Activated T-helper 1 cell treated with anti-CD3 and anti-CD28 coated beads, Interleukin-12 subunit alpha, Interleukin-12 subunit beta, Interleukin-2, Interleukin-4 antibody, amounts not matched to agents 30 ng/mL and 10 ng/mL and 1 ng/mL, durations not matched to agents 14 hours and 24 hours and 36 hours (primary cell): ENCODE measurements at regions not wholly inside any gene's neighbourhood (a gene's known extent, or its start where the extent isn't known, plus 50 kb on each side); places are given as distances from the start of the nearest gene placed in this dataset.

Source experiments
- DNase-seq: peaks from one replicate; pipeline ENCODE4 v3.0.0; 2021; ENCODE audit warnings: low spot score
- H3K27ac Mint-ChIP-seq: one replicate; pipeline ENCODE4 v1.8.0; 2021; ENCODE audit warnings: mild to moderate bottlenecking, mixed read lengths
- H3K27me3 Mint-ChIP-seq: one replicate; pipeline ENCODE4 v1.8.0; 2022; ENCODE audit warnings: mild to moderate bottlenecking, moderate library complexity, mixed read lengths; ENCODE audit not compliant: insufficient read depth
- H3K36me3 Mint-ChIP-seq: one replicate; pipeline ENCODE4 v1.8.0; 2021; ENCODE audit warnings: low read depth, mixed read lengths
- H3K4me1 Mint-ChIP-seq: one replicate; pipeline ENCODE4 v1.8.0; 2021; ENCODE audit warnings: low read depth, mixed read lengths
- H3K4me3 Mint-ChIP-seq: one replicate; pipeline ENCODE4 v1.8.0; 2021; ENCODE audit warnings: mild to moderate bottlenecking, moderate library complexity, mixed read lengths
- H3K9me3 Mint-ChIP-seq: one replicate; pipeline ENCODE4 v1.8.0; 2021; ENCODE audit warnings: mixed read lengths
- intact Hi-C: fragments of 100-400 bp; cut with micrococcal nuclease; formaldehyde crosslinking; loops from one replicate; pipeline ENCODE4 v1.15.1; 2024

DNA sequence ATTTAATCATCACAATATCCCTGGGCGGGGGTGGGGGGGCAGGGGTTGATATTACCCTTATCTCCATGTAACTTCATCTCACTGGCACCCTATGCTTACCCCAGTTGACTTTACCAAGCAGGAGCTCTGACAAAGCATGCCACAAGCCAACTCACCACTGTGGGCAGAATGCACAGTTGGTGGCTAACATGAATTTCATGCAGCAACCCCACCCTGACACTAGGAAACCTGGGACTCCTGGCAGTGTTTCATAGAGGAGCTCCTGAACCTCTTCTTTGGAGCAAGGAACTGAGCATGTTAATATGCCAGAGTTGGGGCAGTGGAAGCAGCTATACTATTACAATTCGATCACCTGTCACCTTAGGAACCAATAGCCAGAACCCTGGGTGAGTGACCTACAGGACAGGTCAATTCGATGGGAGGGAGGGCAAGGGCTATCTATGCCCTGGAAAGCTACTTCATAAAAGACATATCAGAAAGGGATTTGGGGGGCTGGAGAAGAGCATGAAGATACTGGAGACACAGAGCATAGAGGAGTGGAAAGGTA lies 97.2 kb upstream of the ACSL4 start:
- intact Hi-C loops, result no loop called here
- Mint-ChIP-seq H3K9me3 (no peaks in the 10 kb centered on the region), H3K27ac (peak overlapping the region; percentile 34), H3K27me3 (peaks cover 3% of the 10 kb centered on the region), H3K4me1 (peaks cover 6% of the 10 kb centered on the region), H3K36me3 (no peaks in the 10 kb centered on the region), H3K4me3 (no peak overlapping the region)
- no peak for DNase-seq

DNA sequence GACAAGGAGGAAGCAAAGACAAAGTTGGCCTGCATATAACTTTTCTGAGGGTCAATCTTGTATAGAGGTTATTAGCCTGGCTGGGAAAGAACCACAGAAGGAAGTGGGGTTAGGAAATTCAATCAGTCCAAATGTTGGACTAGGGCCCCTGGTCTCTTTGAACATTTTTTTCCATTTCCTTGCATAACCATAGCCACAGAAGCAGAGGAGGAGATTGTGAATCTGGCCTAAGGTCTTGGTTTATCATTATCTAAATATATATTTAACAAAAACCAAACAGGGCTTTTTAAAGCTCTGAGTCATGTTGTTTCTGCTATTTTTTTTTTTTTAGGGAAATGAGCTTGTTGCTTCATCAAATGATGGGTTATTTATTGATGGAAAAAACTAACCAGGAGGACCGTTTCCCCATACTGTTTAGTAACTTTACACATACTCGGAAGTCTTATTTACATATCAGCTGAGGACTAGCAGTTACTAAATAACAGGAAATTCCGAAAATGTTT lies 97.7 kb upstream of the ACSL4 start:
- Mint-ChIP-seq H3K9me3 (no peaks in the 10 kb centered on the region), H3K27ac (peak overlapping the region; percentile 34), H3K4me1 (peaks cover 6% of the 10 kb centered on the region), H3K4me3 (no peak overlapping the region), H3K36me3 (no peaks in the 10 kb centered on the region), H3K27me3 (peaks cover 3% of the 10 kb centered on the region)
- intact Hi-C loops, result no loop called here
- DNase-seq, result no peak

DNA sequence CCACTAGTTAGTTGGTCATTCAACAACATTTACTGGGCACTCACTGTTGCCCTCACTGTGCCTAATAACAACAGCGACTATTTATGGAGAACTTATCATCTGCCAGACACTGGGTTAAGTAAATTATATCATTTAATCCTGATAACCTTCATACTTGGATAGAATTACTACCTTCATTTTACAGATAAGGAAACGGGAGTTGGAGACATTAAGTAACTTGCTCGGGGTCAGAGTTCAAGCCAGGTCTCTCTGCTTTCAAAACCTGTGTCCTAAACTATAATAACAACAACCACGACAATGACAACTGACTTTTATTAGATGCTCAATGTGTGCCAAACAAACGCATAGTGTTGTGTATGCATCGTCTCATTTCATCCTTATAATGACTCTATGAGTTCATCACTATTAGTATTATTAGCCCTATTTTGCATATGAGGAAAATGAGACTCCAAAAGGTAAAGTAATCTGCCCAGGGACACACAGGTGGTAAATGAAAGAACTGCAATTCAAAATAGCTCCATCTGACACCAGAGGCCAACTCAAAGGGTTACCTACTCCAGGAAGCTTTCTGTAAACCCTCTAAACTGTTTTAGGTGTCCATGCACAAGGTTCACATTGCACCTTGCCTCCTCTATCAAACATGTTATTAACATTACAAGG lies 98.4 kb upstream of the ACSL4 start:
- H3K9me3 Mint-ChIP-seq, result no peaks in the 10 kb centered on the region
- no peak overlapping the region for H3K4me3 Mint-ChIP-seq
- H3K4me1 Mint-ChIP-seq, result peaks cover 6% of the 10 kb centered on the region
- H3K27ac Mint-ChIP-seq, result no peak overlapping the region
- no peak for DNase-seq
- intact Hi-C loops, result no loop called here
- no peaks in the 10 kb centered on the region for H3K36me3 Mint-ChIP-seq
- H3K27me3 Mint-ChIP-seq, result peaks cover 3% of the 10 kb centered on the region

DNA sequence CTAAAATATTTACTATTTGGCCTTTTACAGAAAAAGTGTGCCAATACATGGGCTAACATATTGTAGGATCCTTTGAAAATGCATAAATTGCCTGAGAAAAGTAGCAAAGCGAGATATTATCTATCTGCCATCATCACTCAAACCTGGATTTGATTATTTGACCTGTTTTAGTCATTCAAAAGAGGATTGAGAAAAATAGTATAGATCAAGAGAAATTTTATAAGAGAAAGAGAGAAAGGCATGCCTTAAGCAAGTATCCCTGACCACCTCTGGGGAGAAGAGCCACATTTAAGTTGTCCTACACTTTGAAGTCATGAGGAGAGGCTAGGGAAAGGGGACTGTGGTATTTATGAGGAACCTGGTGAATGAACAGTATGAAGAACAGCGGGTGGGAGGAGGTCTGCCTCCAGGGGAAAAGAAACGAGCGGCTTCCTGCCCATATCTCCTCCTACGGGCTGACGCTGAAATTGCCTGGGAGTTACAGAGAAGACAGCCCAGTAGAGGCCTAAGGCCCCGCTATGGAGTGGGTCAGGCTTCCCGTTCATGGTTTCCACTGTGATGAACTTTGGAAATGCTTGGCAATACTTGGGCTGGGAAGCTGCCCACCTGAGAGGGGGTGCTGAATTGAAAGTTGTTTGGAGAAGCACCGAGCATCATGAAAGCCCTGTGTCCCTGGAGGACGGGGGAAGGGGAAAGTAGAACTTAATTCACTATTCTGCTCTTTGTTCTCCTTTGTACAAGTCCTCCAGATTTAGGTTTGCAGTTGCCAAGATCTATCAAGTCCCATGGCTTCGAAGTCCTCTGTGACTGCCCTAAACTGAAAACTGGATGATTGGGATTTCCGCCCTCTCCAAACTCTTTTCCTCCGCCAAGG lies 106.9 kb upstream of the ACSL4 start:
- H3K27me3 Mint-ChIP-seq, result no peaks in the 10 kb centered on the region
- H3K9me3 Mint-ChIP-seq, result peaks cover 4% of the 10 kb centered on the region
- no peak overlapping the region for H3K27ac Mint-ChIP-seq
- intact Hi-C loops, result loop anchor here (1.0 to 5.0 kb wide), 3 partner anchors 57 to 303 kb away; partner anchors contain the start of gene NXT2
- DNase-seq, result no peak
- H3K4me1 Mint-ChIP-seq, result peaks cover 5% of the 10 kb centered on the region
- H3K4me3 Mint-ChIP-seq, result no peak overlapping the region
- no peaks in the 10 kb centered on the region for H3K36me3 Mint-ChIP-seq

DNA sequence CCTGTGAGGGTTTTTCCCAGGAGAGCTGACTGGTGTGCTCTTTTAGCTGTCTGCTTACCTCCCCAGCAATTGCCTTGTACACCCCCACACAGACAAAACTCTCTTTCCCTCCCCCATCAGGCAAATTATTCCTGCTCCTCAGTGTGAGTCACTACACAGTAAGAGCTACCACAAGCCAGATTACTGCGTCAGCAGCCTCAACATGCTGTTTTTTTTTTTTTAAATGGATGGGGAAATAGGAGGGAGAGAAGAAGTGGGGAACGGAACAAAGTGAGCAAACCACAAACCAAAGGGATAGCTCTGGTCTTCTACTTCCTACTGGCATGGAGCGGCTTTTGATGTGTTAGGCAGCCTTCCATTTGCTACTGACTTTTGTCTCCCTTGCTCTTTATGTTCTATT lies 107.5 kb upstream of the ACSL4 start:
- no peaks in the 10 kb centered on the region for H3K36me3 Mint-ChIP-seq
- intact Hi-C loops, result loop anchor here (1.0 to 5.0 kb wide), 3 partner anchors 57 to 303 kb away; partner anchors contain the start of gene NXT2
- H3K27ac Mint-ChIP-seq, result no peak overlapping the region
- peaks cover 4% of the 10 kb centered on the region for H3K9me3 Mint-ChIP-seq
- DNase-seq, result no peak
- no peaks in the 10 kb centered on the region for H3K27me3 Mint-ChIP-seq
- H3K4me3 Mint-ChIP-seq, result no peak overlapping the region
- H3K4me1 Mint-ChIP-seq, result peaks cover 5% of the 10 kb centered on the region

DNA sequence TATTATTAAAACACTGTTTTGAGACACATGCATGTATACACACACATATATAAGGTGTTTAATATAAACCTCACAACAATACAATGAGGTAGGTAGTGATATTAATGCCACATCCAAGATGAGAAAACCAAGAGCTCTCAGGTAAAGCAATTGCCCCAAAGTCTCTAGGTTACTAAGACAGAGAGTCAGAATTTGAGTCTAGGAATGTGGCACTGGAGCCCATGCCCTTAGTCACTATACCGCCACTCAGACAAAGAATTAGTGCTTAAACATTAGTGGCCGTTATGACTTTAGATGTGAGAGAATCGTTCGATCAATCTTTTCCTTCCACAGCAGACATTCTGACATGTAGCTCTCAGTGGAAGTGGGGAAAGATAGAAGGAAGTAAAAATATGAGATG lies 108.2 kb upstream of the ACSL4 start:
- Mint-ChIP-seq H3K4me3 (no peak overlapping the region), H3K27me3 (no peaks in the 10 kb centered on the region), H3K4me1 (peaks cover 5% of the 10 kb centered on the region), H3K36me3 (no peaks in the 10 kb centered on the region), H3K9me3 (peaks cover 4% of the 10 kb centered on the region), H3K27ac (peak overlapping the region; percentile 82)
- no peak for DNase-seq
- intact Hi-C loops, result loop anchor here (1.0 to 5.0 kb wide), 3 partner anchors 109 to 304 kb away; partner anchors contain the start of gene NXT2

DNA sequence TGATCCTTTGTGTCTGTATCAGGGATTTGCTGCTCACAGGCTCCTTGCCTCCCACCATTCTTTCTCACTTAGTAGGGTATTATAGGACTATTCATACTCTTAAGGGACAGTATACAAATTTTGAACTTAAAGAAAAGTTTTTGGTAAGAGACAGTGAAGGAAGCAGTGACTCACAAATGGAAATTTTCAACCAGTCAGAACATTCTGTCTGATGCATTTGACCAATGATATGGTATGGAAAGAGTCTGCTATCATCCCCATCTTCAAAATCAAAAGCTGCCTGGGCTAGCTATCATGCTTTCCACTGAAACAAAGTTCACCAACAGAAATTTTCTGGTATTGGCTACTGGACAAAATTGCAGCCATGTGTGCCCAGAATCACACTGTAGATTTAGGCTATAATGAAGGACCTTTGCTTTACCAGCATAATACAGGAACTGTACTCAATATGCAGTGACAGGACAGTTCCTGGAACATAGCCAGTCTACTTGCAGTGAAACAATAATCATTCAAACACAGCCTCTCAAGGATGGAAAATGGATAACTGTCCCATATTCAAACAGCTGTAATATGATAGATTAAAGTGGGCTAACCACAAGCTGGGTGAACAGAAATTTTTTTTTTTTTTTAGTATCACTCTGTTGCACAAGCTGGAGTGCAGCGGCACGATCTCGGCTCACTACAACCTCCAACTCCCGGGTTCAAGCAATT lies 109.0 kb upstream of the ACSL4 start:
- H3K9me3 Mint-ChIP-seq, result no peaks in the 10 kb centered on the region
- H3K27me3 Mint-ChIP-seq, result no peaks in the 10 kb centered on the region
- no peaks in the 10 kb centered on the region for H3K36me3 Mint-ChIP-seq
- H3K4me3 Mint-ChIP-seq, result no peak overlapping the region
- intact Hi-C loops, result loop anchor here (1.0 to 5.0 kb wide), 3 partner anchors 110 to 305 kb away; partner anchors contain the start of gene NXT2
- H3K27ac Mint-ChIP-seq, result peak overlapping the region; percentile 82
- no peak for DNase-seq
- H3K4me1 Mint-ChIP-seq, result peaks cover 5% of the 10 kb centered on the region

DNA sequence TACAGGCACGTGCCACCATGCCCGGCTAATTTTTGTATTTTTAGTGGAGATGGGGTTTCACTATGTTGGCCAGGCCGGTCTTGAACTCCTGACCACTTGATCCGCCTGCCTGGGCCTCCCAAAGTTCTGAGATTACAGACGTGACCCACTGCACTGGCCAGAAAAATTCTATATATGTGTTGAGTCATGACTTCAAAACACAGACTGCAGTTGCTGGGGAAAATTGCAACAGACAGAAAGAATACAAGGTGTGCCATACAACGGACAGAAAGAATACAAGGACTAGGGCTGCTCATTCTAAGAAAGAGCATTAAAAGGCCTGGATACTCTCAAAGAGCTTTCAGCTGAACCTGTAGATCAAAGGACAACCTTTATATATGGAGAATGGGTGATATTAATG lies 109.6 kb upstream of the ACSL4 start:
- no peaks in the 10 kb centered on the region for H3K36me3 Mint-ChIP-seq
- no peak for DNase-seq
- peak overlapping the region; percentile 12 for H3K27ac Mint-ChIP-seq
- H3K4me3 Mint-ChIP-seq, result no peak overlapping the region
- intact Hi-C loops, result loop anchor here (5.0 kb wide), 2 partner anchors 135 to 305 kb away; partner anchors contain the start of gene NXT2
- H3K4me1 Mint-ChIP-seq, result peaks cover 11% of the 10 kb centered on the region
- H3K9me3 Mint-ChIP-seq, result no peaks in the 10 kb centered on the region
- no peaks in the 10 kb centered on the region for H3K27me3 Mint-ChIP-seq

DNA sequence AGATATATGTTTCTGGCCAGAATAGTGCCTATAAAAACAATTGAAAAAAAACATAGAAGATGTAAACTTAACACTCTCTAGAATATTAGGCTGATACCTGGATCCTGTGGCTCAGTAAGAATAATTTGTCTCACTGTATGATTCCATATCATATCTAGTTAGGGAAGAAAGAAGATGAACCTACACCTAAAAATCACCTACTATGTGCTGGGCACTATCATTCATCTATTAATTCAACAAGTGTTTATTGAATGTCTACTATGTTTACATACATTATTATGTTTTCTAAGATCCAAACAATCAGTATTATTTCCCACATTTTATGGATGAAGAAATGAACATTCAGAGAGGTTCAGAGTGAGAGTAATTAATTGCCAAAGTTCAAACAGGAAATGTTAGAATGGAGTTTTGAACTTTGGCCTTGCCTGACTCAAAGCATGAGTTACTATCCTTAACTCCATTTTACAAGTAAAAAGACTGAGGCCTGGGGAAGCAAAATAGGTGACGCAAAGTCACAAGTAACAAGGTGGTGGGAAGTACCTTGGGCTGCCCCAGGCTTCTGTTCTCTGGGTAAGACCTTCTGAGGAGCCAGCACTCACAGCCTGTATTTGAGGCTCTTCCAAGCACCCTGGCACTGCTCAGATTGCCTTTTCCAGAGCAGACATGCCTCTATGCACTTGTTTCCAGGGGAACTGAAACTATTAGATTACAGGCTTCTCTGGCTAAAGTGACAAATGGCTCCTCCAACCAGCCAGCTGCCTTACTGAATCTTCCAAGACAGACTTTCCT lies 111.1 kb upstream of the ACSL4 start:
- Mint-ChIP-seq H3K36me3 (no peaks in the 10 kb centered on the region), H3K4me1 (peaks cover 24% of the 10 kb centered on the region), H3K9me3 (no peaks in the 10 kb centered on the region), H3K27ac (no peak overlapping the region), H3K27me3 (no peaks in the 10 kb centered on the region), H3K4me3 (no peak overlapping the region)
- DNase-seq, result no peak
- intact Hi-C loops, result loop anchor here (5.0 kb wide), 2 partner anchors 137 to 307 kb away; partner anchors contain the start of gene NXT2

DNA sequence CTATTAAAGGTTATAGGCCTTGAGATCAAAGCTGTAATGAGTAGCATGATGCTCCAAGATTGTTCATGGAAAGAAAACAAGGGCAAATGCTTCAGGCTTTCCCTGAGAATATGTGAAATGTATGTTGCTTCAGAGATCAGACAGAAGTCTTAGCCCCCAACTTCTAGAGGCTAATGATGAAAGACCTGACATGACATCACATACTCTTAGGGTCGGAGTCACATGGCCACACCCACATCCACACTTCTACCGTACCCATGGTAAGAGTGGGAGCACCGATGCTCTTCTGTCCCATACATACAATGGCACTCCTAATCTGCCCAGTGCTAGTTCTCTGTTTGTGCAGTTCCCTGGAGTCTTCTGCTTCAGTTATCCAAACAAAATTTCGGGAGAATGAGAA lies 111.9 kb upstream of the ACSL4 start:
- intact Hi-C loops, result loop anchor here (5.0 kb wide), 2 partner anchors 138 to 308 kb away; partner anchors contain the start of gene NXT2
- H3K4me1 Mint-ChIP-seq, result peaks cover 24% of the 10 kb centered on the region

DNA sequence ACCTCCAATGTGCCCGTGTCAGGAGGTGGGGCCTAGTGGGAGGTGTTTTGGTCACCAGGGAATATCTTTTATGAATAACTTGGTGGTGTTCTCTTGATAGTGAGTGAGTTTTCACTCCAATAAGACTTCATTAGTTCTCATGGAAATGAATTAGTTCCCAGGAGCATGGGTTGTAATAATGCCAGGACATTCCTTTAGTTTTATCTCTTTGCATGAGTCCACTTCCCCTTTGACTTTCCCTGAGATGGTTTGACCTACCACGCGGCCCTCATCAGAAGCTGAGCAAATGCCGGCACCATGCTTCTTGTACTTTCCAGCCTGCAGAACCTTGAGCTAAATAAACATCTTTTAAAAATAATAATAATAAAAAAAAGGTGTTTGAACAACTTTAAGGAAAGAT lies 112.9 kb upstream of the ACSL4 start:
- Mint-ChIP-seq H3K4me1 (peaks cover 24% of the 10 kb centered on the region), H3K4me3 (no peak overlapping the region), H3K36me3 (no peaks in the 10 kb centered on the region), H3K27ac (no peak overlapping the region), H3K9me3 (no peaks in the 10 kb centered on the region), H3K27me3 (no peaks in the 10 kb centered on the region)
- intact Hi-C loops, result no loop called here
- DNase-seq, result no peak

More for the DNA sequence above, 111.9 kb upstream of the ACSL4 start:
- no peak overlapping the region for H3K27ac Mint-ChIP-seq
- no peak for DNase-seq
- H3K27me3 Mint-ChIP-seq, result no peaks in the 10 kb centered on the region
- no peaks in the 10 kb centered on the region for H3K9me3 Mint-ChIP-seq
- no peak overlapping the region for H3K4me3 Mint-ChIP-seq
- no peaks in the 10 kb centered on the region for H3K36me3 Mint-ChIP-seq
